HFFc6 (cell line): ENCODE measurements at regions not wholly inside any gene's neighbourhood (a gene's known extent, or its start where the extent isn't known, plus 50 kb on each side); places are given as distances from the start of the nearest gene placed in this dataset.
"Not testable (repeated sequence)": the region's sequence is repeated elsewhere in the genome, so short reads cannot be mapped to it uniquely, and the experiment has no call there.

ENCODE experiments used
- DNase-seq: peaks from one replicate; pipeline ENCODE4 v3.0.0-alpha.2; 2018
- H3K27ac Mint-ChIP-seq: 2 replicates; pipeline ENCODE4 v1.8.0; 2020; ENCODE audit warnings: mild to moderate bottlenecking, mixed read lengths
- H3K27me3 Mint-ChIP-seq: 2 replicates; pipeline ENCODE4 v1.8.0; 2021; ENCODE audit warnings: mild to moderate bottlenecking, moderate library complexity, mixed read lengths; ENCODE audit not compliant: insufficient read depth
- H3K36me3 Mint-ChIP-seq: 2 replicates; pipeline ENCODE4 v1.8.0; 2021; ENCODE audit warnings: low read depth, mixed read lengths
- H3K4me1 Mint-ChIP-seq: 2 replicates; pipeline ENCODE4 v1.8.0; 2020; ENCODE audit warnings: low read depth, mixed read lengths
- H3K4me3 Mint-ChIP-seq: 2 replicates; pipeline ENCODE4 v1.8.0; 2020; ENCODE audit warnings: mild to moderate bottlenecking, moderate library complexity, mixed read lengths
- H3K9me3 Mint-ChIP-seq: 2 replicates; pipeline ENCODE4 v1.8.0; 2020; ENCODE audit warnings: mild to moderate bottlenecking, mixed read lengths
- CTCF ChIP-seq: fragments of 200-600 bp; sonication (generic); IDR thresholded peaks from 2 replicates; pipeline ENCODE4 v1.5.0; 2021; ENCODE audit warnings: antibody characterized with exemption, mild to moderate bottlenecking

GRCh38 chr4:64095398-64095797 is 313.9 kb downstream of the TECRL start:
- H3K36me3 Mint-ChIP-seq = no peaks in the 10 kb centered on the region
- peaks cover 20% of the 10 kb centered on the region for H3K9me3 Mint-ChIP-seq
- no peak overlapping the region for H3K4me3 Mint-ChIP-seq
- DNase-seq = no peak
- no peaks in the 10 kb centered on the region for H3K4me1 Mint-ChIP-seq
- H3K27me3 Mint-ChIP-seq = no peaks in the 10 kb centered on the region; the same call in 1 of the 2 replicates
- no peak for TF ChIP-seq CTCF
- no peak overlapping the region for H3K27ac Mint-ChIP-seq

GRCh38 chr4:64079316-64079715 is 329.9 kb downstream of the TECRL start:
- DNase-seq = no peak
- peaks cover 17% of the 10 kb centered on the region for H3K9me3 Mint-ChIP-seq
- TF ChIP-seq CTCF = no peak
- H3K4me3 Mint-ChIP-seq = no peak overlapping the region
- H3K36me3 Mint-ChIP-seq = no peaks in the 10 kb centered on the region
- H3K27ac Mint-ChIP-seq = no peak overlapping the region
- H3K27me3 Mint-ChIP-seq = no peaks in the 10 kb centered on the region; the same call in 1 of the 2 replicates
- H3K4me1 Mint-ChIP-seq = no peaks in the 10 kb centered on the region

GRCh38 chr4:64068096-64068495 is 341.2 kb downstream of the TECRL start:
- no peak for TF ChIP-seq CTCF
- no peak overlapping the region for H3K4me3 Mint-ChIP-seq
- no peak for DNase-seq
- no peaks in the 10 kb centered on the region for H3K4me1 Mint-ChIP-seq
- no peak overlapping the region for H3K27ac Mint-ChIP-seq
- H3K36me3 Mint-ChIP-seq = no peaks in the 10 kb centered on the region
- H3K9me3 Mint-ChIP-seq = no peaks in the 10 kb centered on the region; the same call in none of the 2 replicates
- no peaks in the 10 kb centered on the region for H3K27me3 Mint-ChIP-seq

- no peaks in the 10 kb centered on the region for H3K4me1 Mint-ChIP-seq
- no peak overlapping the region for H3K4me3 Mint-ChIP-seq
- peaks cover 13% of the 10 kb centered on the region for H3K9me3 Mint-ChIP-seq
- H3K27me3 Mint-ChIP-seq = no peaks in the 10 kb centered on the region
- no peaks in the 10 kb centered on the region for H3K36me3 Mint-ChIP-seq
- H3K27ac Mint-ChIP-seq = no peak overlapping the region
- no peak for DNase-seq
- TF ChIP-seq CTCF = no peak
Observed at GRCh38 chr4:64062991-64063390, 346.3 kb downstream of the TECRL start.

- not testable (repeated sequence) for H3K4me1 Mint-ChIP-seq, H3K36me3 Mint-ChIP-seq, H3K4me3 Mint-ChIP-seq, H3K27me3 Mint-ChIP-seq, DNase-seq, H3K27ac Mint-ChIP-seq
- H3K9me3 Mint-ChIP-seq = peaks cover 31% of the 10 kb centered on the region
Observed at GRCh38 chr4:64037033-64037432, 372.2 kb downstream of the TECRL start.

- Mint-ChIP-seq H3K27me3 (no peaks in the 10 kb centered on the region), H3K4me3 (no peak overlapping the region), H3K27ac (no peak overlapping the region), H3K4me1 (no peaks in the 10 kb centered on the region), H3K36me3 (no peaks in the 10 kb centered on the region), H3K9me3 (peaks cover 39% of the 10 kb centered on the region)
- DNase-seq = no peak
- no peak for TF ChIP-seq CTCF
Observed at GRCh38 chr4:64022560-64022959, 386.7 kb downstream of the TECRL start.
